ENCODE measurements at regions not wholly inside any gene's neighbourhood (a gene's known extent, or its start where the extent isn't known, plus 50 kb on each side); places are given as distances from the start of the nearest gene placed in this dataset.
"Not testable (repeated sequence)": the region's sequence is repeated elsewhere in the genome, so short reads cannot be mapped to it uniquely, and the experiment has no call there.

GRCh38 chr3:154973851-154974250 lies 106.3 kb upstream of the MME start:
- FAIRE-seq, result no peak

GRCh38 chr3:154972951-154973350 lies 107.2 kb upstream of the MME start:
- FAIRE-seq, result no peak

DNA sequence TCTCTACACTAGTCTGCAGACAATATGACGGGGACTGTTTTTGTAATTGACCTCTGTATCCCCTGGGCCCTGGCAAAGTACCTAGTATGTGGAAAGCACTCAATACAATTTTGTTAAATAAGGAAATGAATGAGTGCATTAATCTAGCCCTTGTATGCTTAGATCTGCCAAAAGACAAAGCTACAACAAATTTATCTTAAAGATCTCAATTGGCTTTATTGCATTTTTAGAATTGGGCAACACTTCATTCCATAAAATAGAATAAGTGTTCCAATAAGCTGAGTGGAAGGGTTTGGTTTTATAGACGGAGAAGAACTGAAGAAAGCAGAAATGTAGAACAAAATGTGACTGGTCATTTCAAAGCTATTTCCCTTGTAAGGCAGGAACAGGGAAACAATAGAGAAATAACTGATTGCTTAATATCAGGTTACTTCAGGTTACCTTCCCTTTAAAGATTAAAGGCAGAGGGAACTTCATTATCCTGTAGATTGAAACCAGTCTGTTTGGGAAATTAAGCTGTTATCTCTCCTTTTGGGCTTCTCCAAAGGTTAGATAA lies 108.3 kb upstream of the MME start:
- no peak for FAIRE-seq

DNA sequence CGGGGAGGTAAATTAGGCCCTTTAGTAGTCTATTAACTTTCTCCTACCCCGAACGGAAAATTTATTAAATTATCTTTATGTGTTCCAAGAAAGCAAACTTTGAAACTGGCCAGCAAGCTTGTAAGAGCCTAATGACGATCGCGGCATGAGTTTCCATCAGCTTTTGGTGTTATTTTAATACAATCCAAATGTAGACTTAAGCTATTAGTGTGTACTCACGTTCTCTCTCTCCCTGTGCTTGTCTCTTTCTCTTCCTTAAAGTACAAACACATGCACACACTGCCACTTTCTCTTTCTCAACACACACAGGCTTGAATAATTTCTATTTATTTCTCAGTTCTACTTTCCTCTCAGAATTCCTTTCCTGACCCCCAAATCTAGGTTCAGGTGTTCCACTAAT lies 108.8 kb upstream of the MME start:
- no peak for FAIRE-seq

GRCh38 chr3:154970797-154971196 lies 109.3 kb upstream of the MME start:
- no peak for FAIRE-seq

- no peak for FAIRE-seq
These were observed 110.8 kb upstream of the MME start for GRCh38 chr3:154969366-154969765.

- FAIRE-seq, result no peak
These were observed 113.0 kb upstream of the MME start for GRCh38 chr3:154967090-154967489.

DNA sequence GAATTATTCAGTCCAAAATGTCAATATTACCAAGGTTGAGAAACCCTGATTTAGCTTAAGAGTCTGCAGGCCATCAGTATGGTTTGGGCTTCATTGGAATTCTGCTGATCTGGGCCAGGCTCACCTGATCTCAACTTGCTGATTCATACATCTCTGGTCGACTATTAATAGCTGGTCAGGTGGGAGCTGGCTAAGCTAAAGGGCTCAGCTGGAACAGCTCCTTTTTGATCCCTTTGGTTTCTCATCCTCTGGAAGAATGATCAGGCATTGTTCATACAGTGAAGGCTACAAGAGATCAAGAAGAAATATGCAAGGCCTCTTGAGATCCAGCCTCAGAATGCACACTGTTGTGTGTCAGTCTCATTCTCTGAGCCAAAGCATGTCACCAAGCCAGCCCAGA lies 123.3 kb upstream of the MME start:
- FAIRE-seq, result no peak

DNA sequence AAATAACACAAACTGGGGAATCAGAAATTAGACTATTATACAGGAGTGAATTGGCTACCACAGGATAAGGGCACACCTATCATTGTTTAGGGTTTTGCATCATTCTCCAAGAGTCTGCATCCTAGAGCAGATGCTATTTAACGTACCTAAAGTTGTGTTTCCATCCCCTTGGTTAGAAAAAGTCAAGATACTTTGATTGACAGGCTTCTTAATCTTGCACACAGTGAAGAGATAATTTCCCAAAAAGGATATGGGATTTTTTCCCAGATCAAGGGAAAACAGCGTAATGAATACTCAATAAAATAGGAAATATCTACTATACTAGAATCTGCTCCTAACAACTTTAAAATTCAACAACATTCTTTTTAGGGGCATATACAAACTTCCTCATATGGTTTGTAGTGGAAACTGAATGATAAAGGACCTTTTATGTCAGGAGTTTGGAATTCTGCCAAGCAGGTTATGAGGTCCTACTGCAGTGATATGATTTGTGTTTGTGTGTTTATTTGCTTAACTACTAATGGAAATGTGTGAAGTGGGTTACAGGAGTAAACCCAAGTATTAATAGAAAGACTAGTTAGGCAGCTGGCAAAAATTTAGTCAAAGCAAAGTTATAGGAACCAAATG lies 124.1 kb upstream of the MME start:
- no peak for FAIRE-seq

DNA sequence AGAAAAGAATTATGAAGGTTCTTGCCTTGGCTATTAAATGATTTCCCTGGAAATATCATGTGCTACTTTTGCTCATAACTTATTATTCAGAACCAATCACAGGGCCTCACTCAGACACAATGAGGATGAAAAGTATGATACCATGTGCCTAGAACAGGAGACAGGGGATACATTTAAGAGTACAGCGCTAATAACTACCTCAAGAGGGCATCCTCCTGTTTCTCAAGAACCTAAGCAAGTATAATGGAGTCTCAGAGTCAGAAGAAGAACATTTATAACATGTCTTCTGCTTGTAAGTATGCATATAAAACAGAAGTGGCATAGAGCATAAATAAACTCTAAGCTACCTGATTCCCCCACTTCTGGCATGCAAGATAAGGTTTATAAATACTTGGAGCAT lies 125.4 kb upstream of the MME start:
- no peak for FAIRE-seq

DNA sequence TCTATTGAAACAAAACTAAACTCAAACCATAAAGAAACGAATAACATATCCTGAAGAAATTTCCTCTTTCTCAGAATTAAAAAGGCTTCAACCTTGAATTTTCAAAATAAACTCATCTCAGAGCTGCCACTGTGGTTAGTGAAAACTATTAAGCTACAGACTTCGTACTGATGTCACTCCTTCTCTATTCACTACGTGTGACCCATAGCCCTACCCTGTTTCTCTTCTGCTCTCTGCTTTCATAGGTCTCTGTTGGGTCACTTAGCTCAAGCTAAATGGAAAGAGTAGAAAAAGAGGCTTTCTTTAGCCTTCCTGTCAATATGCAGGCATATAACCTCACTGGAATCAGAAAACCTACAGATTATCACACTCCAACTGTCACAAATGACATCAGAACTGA lies 126.6 kb upstream of the MME start:
- no peak for FAIRE-seq

DNA sequence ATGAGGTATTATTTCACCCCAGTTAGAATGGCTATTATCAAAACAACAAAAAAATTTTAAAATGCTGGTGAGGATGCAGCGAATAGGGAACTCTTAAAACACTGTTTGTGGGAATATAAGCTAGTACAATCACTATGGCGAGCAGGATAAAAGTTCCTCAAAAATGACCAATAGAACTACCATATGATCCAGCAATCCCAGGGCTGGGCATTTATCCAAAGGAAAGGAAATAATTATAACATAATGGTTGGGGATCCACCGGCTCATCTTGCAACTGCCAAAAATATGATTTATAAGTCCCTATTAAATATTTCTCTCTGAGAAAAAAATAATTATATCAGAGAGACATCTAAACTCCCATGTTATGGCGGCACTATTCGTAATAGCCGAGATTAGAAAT lies 127.6 kb upstream of the MME start:
- FAIRE-seq, result no peak

- no peak for FAIRE-seq
These were observed 136.1 kb upstream of the MME start for GRCh38 chr3:154943981-154944380.

DNA sequence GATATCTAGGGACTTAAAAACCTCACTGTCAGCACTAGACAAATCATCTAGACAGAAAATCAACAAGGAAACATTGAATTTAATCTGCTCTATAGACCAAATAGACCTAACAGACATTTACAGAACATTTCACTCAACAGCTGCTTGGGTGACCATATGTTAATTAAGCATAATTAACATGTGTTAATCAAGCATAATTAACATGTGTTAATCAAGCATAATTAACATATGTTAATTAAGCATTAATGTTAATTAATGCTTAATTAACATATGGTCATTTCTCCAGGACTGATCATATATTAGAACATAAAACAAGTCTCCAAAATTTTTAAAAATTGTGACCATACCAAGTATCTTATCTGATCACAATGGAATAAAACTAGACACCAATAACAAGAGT lies 137.3 kb upstream of the MME start:
- FAIRE-seq, result no peak

DNA sequence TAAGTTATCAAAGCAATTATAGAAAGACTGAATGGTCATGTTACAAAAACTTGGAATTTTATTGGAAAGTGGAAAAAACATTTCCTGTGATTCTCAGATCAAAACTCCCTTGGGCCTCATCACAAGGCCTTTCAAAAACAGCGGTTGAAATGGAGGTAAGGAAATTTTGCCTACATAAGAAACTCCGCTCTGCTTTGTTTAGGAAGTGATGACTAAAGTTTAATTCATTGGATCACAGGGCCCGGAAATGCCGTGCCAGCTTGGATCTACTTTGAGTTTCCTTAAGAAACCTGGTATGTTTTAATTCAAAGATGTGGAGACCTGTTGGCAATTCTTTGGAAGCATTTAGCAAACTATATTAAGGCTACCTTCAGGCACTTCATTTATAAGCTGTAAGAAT lies 143.9 kb upstream of the MME start:
- FAIRE-seq, result no peak

GRCh38 chr3:154933581-154933980 lies 146.5 kb upstream of the MME start:
- no peak for FAIRE-seq

DNA sequence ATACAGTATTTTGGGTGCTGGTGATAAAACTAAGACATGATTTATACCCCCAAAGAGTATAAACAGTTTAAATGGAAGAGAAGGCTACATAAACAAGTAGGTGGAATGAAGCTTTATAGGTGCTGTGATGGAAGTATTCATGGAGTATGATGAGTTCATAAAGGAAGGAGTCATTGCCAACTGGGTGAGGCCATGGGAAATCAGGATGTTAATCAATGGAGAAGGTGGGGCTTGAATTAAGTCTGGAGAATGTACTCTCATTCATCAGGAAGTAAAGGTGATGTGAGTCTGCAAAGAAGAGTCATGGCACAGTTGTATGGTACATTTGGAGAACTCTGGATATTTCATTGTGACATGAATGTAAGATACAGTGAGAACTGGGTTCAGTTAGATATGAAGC lies 147.5 kb upstream of the MME start:
- FAIRE-seq, result no peak

DNA sequence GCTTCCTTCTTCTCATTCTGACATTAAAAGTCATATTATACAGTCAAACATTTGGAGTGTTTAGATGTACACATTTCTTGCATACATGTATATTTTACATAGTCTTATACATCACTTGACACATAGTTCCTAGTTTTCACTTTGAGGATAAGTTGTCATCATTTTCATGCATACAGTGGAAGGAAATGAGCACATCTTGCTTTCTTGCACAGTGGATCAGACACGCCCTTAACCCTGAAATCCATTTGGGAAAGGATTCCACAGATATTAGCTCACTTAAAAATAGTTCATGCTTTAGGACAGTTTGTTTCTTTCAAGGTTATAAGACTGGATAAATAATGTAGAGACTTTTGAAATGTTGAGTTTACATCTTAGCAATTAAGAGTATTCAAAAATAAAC lies 148.6 kb upstream of the MME start:
- no peak for FAIRE-seq

GRCh38 chr3:154926721-154927120 lies 153.4 kb upstream of the MME start:
- no peak for FAIRE-seq

DNA sequence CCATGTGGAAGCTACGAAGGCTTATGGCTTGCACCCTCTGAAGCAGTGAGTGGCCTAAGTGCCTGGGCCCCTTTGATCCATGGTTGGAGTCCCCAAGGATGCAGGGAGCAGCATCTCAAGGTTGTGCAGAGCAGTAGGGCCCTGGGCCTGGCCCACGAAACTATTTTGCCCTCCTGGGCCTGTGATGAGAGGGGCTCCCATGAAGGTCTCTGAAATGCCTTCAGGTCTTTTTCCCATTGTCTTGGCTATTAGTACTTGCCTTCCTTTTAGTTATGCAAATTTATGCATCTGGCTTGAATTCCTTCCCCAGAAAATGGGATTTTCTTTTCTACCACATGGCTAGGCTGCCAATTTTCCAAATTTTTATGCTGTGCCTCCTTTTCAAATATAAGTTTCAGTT lies 158.8 kb upstream of the MME start:
- FAIRE-seq, result no peak

DNA sequence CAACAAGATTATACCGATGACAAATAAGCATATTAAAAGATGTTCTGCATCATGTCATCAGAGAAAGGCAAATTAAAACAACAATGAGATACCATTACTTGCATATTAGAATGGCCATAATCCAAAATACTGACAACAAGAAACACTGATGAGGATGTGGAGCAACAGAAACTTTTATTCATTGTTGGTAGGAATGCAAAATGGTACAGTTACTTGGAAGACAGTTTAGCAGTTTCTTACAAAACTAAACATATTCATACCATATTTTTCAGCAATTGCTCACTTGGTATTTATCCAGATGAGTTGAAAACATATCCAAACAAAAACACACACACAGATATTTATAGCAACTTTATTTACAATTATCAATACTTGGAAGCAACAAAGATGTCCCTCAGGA lies 160.9 kb upstream of the MME start:
- FAIRE-seq, result no peak

- FAIRE-seq, result no peak
These were observed 175.8 kb upstream of the MME start for GRCh38 chr3:154904328-154904727.

GRCh38 chr3:154902495-154902894 lies 177.6 kb upstream of the MME start:
- FAIRE-seq, result not testable (repeated sequence)

DNA sequence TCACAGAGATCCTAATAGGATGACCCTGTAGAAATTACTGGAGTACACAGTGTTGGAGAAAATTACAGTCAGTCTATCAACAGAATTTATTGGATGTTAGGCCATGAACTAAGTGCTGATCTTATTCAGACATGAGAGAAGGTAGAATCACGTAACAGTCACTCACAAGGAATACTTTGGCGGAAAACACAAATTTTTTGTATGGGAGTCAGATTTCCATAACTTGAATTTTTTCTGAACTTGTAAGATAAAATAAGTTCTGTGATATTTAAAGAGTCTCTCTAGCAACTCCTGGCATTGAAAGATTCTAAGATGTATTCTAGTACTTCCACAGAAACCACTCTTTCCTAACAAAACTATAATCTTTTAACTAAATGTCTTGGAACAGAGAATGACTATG lies 178.8 kb upstream of the MME start:
- no peak for FAIRE-seq

GRCh38 chr3:154900816-154901215 lies 179.3 kb upstream of the MME start:
- no peak for FAIRE-seq

Data from colon (tissue), 2 donors.